GM23248 (cell line): ENCODE measurements at regions not wholly inside any gene's neighbourhood (a gene's known extent, or its start where the extent isn't known, plus 50 kb on each side); places are given as distances from the start of the nearest gene placed in this dataset.

Source experiments
- EZH2 ChIP-seq: fragments of 200-600 bp; sonication (generic); IDR thresholded peaks from 2 replicates; pipeline ENCODE4 v1.6.1; 2018; ENCODE audit warnings: antibody characterized with exemption, mild to moderate bottlenecking; ENCODE audit not compliant: insufficient read depth, poor library complexity, severe bottlenecking
- EZH2phosphoT487 ChIP-seq: fragments of 200-600 bp; sonication (generic); IDR thresholded peaks from 2 replicates; pipeline ENCODE4 v1.6.1; 2018; ENCODE audit warnings: antibody characterized with exemption, moderate library complexity, mild to moderate bottlenecking, low read depth; ENCODE audit not compliant: insufficient read depth

DNA sequence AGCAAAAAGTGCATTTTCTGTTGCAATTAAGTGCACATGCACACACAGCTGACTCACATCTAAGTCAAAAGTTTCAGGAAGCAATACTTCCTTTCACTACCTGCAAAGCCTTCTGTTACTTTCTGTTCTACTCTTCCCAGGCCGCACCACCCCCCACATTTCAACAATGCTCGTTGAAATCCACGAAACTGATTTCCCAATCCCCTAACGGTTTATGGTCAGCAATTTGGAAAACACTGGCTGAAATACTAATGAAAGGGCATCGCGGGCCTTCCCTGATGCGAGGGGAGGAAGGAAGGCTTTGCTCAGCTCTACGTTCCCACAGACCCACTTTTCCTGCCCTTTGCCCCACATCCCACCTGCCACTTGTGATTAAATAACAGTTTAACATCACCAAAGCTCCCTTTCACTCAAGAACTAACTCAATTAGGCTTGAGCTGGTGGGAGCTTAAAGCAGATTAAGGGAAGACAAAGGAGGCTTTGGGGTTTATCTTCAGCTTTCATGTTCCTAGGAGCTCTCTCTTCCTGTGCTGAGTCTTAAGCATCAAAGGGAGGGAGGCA lies 243.2 kb upstream of the RAB4A start:
- TF ChIP-seq EZH2phosphoT487, result no peak
- TF ChIP-seq EZH2, result no peak
